ENCODE measurements at regions not wholly inside any gene's neighbourhood (a gene's known extent, or its start where the extent isn't known, plus 50 kb on each side); places are given as distances from the start of the nearest gene placed in this dataset.

- no peak overlapping the region for H2BK20ac ChIP-seq (ENCODE audit: low read length)
- POLR2A ChIA-PET (ENCODE audit: partially characterized antibody) = no interaction called here
- no peaks in the 10 kb centered on the region for H3K9me3 ChIP-seq (ENCODE audit: insufficient read depth in 2 of 2, low read depth in 1 of 2, low read length in 1 of 2)
Observed at GRCh38 chr14:58849601-58850000, 211.8 kb downstream of the DACT1 start.

More at GRCh38 chr14:58849601-58850000, 211.8 kb downstream of the DACT1 start:
- H3K56ac ChIP-seq (replicated peaks; ENCODE audit: insufficient read length, low read depth, low read length) = no peak overlapping the region
- H3K23ac ChIP-seq (ENCODE audit: insufficient read length) = no peak overlapping the region
- no peak overlapping the region for H3K14ac ChIP-seq (ENCODE audit: insufficient read length)
- H3K79me2 ChIP-seq (ENCODE audit: control insufficient read depth in 1 of 2, insufficient read depth in 2 of 2, low read length in 2 of 2) = no peaks in the 10 kb centered on the region
- H3K4me1 ChIP-seq (replicated peaks in 1 of 4; ENCODE audit: control insufficient read depth in 3 of 4, insufficient read depth in 4 of 4, low read length in 3 of 4) = peaks cover 0 to 4% (median 1%) of the 10 kb centered on the region in 4 experiments; a peak in 4 of 7 replicates
- H2BK15ac ChIP-seq (ENCODE audit: low read length) = no peak overlapping the region
- CTCF ChIA-PET (ENCODE audit: partially characterized antibody) = no interaction called here
- 83% methylated on average over 4 of the region's 4 CpGs; no CpG with 5 or more reads in 1 of the 2 experiments for WGBS, 2 experiments (ENCODE audit: extremely low coverage in 1 of 2, insufficient coverage in 1 of 2, insufficient read length in 1 of 2, insufficient replicate concordance in 2 of 2, low coverage in 1 of 2, low lambda C conversion rate in 2 of 2, missing lambda C conversion rate in 1 of 2)
- no peak overlapping the region for H2AK5ac ChIP-seq (ENCODE audit: low read depth, low read length)
- no peaks in the 10 kb centered on the region for H3K27me3 ChIP-seq (replicated peaks in 1 of 4; ENCODE audit: control insufficient read depth in 3 of 4, extremely low read depth in 1 of 4, insufficient read depth in 3 of 4, low read length in 3 of 4)
- H3K4ac ChIP-seq (replicated peaks; ENCODE audit: insufficient read length, low read depth, low read length) = no peak overlapping the region
- H3K4me3 ChIP-seq (ENCODE audit: extremely low read depth in 1 of 4, insufficient read depth in 2 of 4, low read depth in 3 of 4, low read length in 4 of 4) = no peak overlapping the region
- H4K20me1 ChIP-seq (replicated peaks in 1 of 2; ENCODE audit: control insufficient read depth in 1 of 2, insufficient read depth in 2 of 2, low read length in 2 of 2) = no peaks in the 10 kb centered on the region
- H2BK5ac ChIP-seq (ENCODE audit: low read depth, low read length) = no peak overlapping the region
- FAIRE-seq (no peak), DNase-seq (ENCODE audit: low read depth in 1 of 2, low spot score in 2 of 2) (no peak)
- H2BK12ac ChIP-seq (ENCODE audit: low read depth, low read length) = no peak overlapping the region
- H3K27ac ChIP-seq (ENCODE audit: low read depth, low read length) = no peak overlapping the region
- no peaks in the 10 kb centered on the region for H3K23me2 ChIP-seq (ENCODE audit: low read depth, low read length)
- no peak overlapping the region for H3K9ac ChIP-seq (replicated peaks in 1 of 4; ENCODE audit: extremely low read depth in 1 of 4, low read depth in 3 of 4, low read length in 3 of 4)
- no peak overlapping the region for H2BK120ac ChIP-seq (replicated peaks; ENCODE audit: low read depth, low read length)
- H4K8ac ChIP-seq (ENCODE audit: extremely low read depth, insufficient read depth, low read length) = no peak overlapping the region
- H3K36me3 ChIP-seq (ENCODE audit: control insufficient read depth in 2 of 4, insufficient read depth in 4 of 4, low read length in 3 of 4) = no peaks in the 10 kb centered on the region
- H2AFZ ChIP-seq (ENCODE audit: low read length) = no peak overlapping the region
- H3K79me1 ChIP-seq (ENCODE audit: low read depth, low read length) = no peaks in the 10 kb centered on the region
- H4K91ac ChIP-seq (replicated peaks; ENCODE audit: insufficient read length, low read length) = no peak overlapping the region
- H3K4me2 ChIP-seq (ENCODE audit: insufficient read depth in 1 of 2, low read depth in 2 of 2, low read length in 2 of 2) = no peak overlapping the region
- H4K5ac ChIP-seq (ENCODE audit: insufficient read length, low read depth, low read length) = no peak overlapping the region
- TF ChIP-seq SIRT6 (IDR thresholded peaks at IDR 0.05; ENCODE audit: low read length) (no peak), EP300 (IDR thresholded peaks at IDR 0.05; ENCODE audit: borderline replicate concordance in 1 of 2, low read depth in 2 of 2, low read length in 2 of 2) (no peak), JUND (IDR thresholded peaks at IDR 0.05; ENCODE audit: low read length) (no peak)
- H3K18ac ChIP-seq (ENCODE audit: extremely low read depth, low read length) = no peak overlapping the region
